GM12865 (cell line): ENCODE measurements at regions not wholly inside any gene's neighbourhood (a gene's known extent, or its start where the extent isn't known, plus 50 kb on each side); places are given as distances from the start of the nearest gene placed in this dataset.

Experiments used
- DNase-seq: peaks from one replicate; pipeline ENCODE4 v3.0.0; 2010; ENCODE audit warnings: low read depth
- H3K4me3 ChIP-seq: 2 replicates; pipeline ENCODE4 v1.5.1; 2011; ENCODE audit warnings: mild to moderate bottlenecking, low read depth, low read length, control low read depth
- TF ChIP-seq, protein P1 (sequence below): IDR thresholded peaks from 2 replicates; pipeline ENCODE4 v1.5.1; 2011; ENCODE audit warnings: low read length, control low read depth, low read depth, inconsistent platforms; ENCODE audit not compliant: insufficient read depth; ENCODE audit errors: missing control alignments

DNA sequence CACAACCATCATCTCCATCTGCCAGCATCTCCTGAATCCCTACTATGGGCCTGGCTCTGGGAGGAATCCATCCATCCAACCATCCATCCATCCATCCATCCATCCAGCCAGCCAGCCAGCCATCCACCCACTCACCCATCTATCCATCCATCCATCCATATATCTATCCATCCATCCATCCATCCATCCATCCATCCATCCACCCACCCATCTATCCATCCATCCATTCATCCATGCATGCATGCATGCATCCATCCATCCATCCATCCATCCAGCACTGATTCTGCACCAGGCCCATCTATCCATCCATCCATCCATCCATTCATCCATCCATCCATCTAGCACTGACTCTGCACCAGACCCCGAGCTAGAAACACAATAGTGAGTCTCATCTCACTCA is 141.3 kb upstream of the WNT4 start:
- TF ChIP-seq, protein P1, sequence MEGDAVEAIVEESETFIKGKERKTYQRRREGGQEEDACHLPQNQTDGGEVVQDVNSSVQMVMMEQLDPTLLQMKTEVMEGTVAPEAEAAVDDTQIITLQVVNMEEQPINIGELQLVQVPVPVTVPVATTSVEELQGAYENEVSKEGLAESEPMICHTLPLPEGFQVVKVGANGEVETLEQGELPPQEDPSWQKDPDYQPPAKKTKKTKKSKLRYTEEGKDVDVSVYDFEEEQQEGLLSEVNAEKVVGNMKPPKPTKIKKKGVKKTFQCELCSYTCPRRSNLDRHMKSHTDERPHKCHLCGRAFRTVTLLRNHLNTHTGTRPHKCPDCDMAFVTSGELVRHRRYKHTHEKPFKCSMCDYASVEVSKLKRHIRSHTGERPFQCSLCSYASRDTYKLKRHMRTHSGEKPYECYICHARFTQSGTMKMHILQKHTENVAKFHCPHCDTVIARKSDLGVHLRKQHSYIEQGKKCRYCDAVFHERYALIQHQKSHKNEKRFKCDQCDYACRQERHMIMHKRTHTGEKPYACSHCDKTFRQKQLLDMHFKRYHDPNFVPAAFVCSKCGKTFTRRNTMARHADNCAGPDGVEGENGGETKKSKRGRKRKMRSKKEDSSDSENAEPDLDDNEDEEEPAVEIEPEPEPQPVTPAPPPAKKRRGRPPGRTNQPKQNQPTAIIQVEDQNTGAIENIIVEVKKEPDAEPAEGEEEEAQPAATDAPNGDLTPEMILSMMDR = no peak

GRCh38 chr1:22284906-22285548 is 142.1 kb upstream of the WNT4 start:
- DNase-seq = no peak
- TF ChIP-seq, protein P1 = no peak
- no peak overlapping the region for H3K4me3 ChIP-seq

More for the DNA sequence above, 141.3 kb upstream of the WNT4 start:
- H3K4me3 ChIP-seq = no peak overlapping the region
- DNase-seq = no peak

- no peak overlapping the region for H3K4me3 ChIP-seq
- TF ChIP-seq, protein P1 = no peak
- DNase-seq = no peak
Observed at GRCh38 chr1:22285549-22286396, 142.9 kb upstream of the WNT4 start.

DNA sequence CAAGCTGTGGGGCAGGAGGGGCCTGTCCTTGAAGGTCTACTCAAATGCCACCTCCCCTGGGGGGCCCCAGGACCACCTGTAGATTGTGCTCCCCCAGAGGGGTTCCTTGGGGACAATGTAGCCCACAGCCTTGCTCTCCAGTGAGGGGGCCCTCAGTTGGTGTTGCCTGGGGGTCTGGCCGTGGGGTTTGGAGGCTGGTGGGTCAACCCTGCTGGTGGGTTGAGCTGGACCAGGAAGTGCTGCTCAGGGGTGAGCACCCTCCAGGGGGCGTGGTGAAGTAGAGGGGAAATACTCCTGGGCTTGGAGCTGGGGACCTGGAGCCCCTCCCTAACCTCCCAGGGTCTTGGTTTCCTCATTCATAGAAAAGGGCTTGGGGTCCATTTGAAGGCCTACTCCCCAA is 143.6 kb upstream of the WNT4 start:
- TF ChIP-seq, protein P1 = no peak
- H3K4me3 ChIP-seq = no peak overlapping the region
- DNase-seq = no peak

DNA sequence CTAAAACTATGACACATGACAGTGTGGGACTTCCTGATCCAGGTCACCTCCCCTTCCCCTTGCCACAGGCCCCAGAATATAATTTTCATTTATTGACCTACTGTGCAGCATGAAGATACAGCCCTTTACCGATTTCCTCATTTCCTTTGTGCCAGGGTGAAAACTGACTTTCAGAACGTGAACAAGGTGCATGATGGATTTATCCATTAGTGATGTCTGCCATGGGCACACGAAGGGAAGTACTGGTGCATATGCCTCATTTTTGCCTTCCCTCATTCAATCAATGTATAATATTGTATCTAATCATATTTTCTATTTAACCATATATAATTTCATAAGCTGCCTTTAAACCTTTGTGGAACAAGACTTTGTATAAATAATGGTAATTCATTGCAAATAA is 144.4 kb upstream of the WNT4 start:
- TF ChIP-seq, protein P1 = no peak
- H3K4me3 ChIP-seq = no peak overlapping the region
- no peak for DNase-seq

DNA sequence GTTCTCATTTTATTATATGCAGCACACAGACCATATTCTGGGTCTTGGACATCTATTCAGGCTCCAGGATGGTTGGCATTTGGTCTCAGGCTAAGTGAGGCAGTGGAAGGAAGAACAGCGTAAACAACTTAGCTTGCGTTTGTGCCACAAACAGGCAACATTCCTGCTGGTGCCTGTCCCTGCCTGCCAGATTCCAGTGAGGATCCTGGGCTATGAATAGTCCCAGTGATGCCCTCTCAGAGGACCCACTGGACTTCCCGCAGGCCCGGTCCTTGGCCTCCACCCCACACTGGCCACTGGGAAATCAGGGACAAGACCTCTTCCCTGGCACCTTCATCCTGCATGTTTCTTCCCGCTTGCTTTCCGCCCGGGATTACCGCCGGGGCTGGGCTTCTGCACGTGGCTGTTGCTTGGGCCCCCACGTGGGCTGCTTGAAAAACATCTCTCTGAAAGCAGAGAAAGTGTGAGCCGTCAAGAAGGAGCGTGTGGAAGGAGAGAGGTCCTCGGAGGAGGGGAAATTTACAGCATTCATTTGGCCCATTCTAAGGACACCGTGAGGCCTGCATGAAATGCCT is 145.1 kb upstream of the WNT4 start:
- DNase-seq = no peak
- no peak overlapping the region for H3K4me3 ChIP-seq
- TF ChIP-seq, protein P1 = no peak
